Islet precursor cell (in vitro differentiated cells): ENCODE measurements at regions not wholly inside any gene's neighbourhood (a gene's known extent, or its start where the extent isn't known, plus 50 kb on each side); places are given as distances from the start of the nearest gene placed in this dataset.
A peak's percentile ranks its signal among the peaks of the same experiment; 100 is the strongest.
"Not testable (repeated sequence)": the region's sequence is repeated elsewhere in the genome, so short reads cannot be mapped to it uniquely, and the experiment has no call there.

Experiments used
- DNase-seq: peaks from one replicate; pipeline ENCODE4 v3.0.0-alpha.2; 2018

DNA sequence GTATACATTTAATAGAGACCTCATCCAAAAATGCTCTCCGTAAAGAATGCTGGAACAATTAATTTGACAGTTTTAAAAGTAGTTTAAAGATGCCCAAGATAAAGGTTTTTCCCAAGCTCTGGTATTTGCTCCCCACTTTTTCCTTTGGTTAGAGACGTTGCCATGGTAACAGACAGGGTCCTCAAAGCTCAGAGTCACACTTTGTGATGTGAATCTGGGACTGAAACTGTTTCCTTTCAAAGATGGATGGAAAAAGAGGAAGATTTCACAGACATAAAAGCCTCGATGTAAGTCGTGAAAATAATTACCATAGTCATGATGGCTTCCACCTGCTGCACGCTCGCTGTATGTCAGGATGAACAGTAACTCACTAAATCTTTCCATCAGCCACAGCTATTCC lies 229.5 kb downstream of the MSX2 start:
- DNase-seq, result no peak

DNA sequence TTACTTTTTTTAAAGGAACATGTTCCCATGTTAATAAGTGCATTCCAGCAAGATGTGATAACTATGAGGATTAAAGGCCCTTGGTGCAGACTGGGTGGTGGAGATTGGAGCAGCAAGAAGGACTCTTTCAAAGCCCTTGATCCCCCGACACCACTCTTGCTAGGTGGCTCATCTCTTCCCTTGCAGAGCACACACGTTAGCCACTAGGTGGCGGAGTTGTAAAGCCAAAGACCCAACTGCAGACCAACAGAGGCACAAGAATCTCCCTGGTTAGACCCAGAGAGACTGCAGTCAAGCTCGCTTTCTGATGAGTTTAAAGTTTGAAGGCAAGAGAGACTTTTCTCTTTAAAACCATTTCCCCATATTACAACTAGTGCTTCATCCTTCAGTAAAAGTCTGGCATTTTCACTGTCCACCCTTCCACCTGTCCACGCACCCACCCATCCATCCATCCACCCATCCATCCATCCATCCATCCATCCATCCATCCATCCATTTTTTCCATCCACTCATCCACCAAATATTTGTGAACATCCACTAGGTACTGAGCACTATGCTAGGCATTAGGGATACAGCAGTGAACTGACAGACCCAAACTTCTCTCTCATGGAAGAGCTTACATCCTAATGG lies 226.9 kb downstream of the MSX2 start:
- peak; percentile 84 for DNase-seq

DNA sequence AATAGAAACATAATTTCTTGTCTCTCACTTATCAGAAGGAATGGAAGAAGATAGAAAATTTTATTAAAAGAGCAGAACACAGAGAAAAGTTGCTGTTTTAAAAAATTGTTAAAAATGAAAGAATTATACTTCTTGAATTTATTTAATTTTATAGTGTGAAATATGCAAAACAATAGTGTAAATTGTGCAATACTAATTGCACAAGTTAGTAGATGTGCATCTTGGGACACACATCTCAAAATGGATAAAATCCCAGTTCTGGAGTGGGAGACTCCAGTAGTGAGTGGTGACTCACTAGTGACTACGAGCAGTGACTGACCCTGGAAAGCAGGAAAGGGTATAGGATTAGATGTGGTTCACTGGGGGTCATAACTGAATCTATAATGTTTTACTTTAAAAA lies 223.2 kb downstream of the MSX2 start:
- DNase-seq, result no peak

DNA sequence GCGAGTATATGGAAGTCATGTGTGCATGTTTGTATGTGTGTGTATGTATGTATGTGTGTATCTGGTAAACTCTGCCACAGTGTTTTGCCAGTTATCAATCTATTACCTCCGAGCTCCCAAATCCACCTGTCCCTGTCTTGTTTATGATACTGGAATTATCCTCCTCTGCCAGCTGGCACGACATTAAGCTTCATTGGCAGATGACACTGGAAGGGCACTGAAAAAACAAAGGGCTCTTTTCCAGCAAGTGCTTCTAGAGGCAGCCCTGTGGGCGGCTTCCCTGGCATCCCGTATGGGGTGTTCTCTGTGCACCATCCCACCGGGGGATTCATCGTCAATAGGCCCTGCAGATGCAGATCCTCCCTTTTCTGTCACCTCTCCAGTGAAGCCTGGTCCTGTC lies 221.5 kb downstream of the MSX2 start:
- DNase-seq, result no peak

DNA sequence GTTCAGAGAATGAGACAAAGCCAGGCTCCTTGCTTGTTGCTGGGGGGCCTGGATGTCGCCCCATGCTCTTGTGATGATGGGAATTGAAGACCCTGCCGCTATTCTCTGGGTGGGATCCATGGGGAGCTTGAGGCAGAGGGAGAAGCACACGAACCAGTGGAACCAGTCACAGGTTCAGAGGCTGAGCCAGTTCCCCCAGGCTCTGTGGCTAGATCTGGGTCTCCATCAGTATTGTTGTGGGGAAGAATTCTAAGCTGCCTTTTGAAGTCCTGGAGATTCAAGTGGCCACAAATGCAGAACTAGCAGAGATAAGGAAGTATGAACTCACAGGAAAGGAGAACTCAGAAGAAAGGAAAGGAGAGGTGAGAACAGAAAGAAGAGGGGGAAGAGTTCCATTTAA lies 219.4 kb downstream of the MSX2 start:
- peak; percentile 67 for DNase-seq

DNA sequence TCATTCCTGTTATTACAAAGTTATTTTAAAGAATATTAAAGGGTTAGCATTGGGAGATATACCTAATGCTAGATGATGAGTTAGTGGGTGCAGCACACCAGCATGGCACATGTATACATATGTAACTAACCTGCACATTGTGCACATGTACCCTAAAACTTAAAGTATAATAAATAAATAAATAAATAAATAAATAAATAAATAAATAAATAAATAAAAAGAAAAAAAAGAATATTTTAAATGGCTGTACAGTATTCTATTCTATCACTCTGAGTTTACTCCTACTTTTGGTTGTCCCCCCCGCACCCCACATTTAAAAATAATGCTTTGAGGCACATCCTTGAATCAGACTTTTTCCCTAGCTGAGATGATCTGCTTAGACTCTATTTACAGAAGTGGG lies 218.6 kb downstream of the MSX2 start:
- not testable (repeated sequence) for DNase-seq

DNA sequence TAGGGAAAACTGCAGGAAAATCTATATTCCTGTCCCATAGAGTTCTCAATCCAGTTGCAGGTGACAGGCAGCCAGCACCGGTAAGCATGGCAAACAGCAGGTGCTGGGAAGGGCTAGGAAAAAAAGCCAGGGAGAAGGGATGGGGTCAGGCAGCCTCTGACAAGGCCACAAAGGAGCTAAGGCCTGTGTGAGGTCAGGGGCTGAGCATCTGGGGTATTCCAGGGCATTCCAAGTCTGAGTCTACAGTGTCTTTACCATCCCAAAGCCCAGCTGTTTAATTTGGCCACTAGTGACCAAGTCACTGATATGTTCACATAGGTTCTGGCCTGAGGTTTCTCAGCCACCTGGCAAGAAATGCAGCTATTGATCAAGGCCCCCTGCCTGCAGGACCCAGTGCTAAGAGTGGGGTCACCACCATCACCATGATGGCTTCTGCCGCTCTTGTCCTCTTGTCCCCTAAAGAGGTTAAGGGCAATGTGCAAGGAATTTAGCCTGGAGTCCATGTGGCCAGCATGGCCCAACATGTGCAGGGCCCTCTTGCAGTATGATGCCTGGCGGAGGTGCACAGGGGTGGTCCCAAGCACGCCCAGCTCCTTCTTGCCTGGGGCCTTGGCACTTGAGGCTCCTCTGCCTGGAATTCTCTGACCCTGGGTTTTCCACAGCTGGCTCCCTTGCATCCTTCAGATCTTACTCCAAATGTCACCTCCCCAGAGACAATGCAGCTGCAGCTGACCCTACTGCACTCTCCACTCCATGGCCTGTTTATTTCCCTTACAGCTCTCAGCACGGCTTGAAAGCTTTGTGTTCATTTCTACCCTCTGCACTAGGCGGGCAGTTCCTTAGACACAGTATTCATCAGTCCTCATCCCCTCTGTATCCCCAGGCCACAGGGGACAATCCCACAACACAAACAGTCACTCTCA lies 213.1 kb downstream of the MSX2 start:
- peak; percentile 52 for DNase-seq

DNA sequence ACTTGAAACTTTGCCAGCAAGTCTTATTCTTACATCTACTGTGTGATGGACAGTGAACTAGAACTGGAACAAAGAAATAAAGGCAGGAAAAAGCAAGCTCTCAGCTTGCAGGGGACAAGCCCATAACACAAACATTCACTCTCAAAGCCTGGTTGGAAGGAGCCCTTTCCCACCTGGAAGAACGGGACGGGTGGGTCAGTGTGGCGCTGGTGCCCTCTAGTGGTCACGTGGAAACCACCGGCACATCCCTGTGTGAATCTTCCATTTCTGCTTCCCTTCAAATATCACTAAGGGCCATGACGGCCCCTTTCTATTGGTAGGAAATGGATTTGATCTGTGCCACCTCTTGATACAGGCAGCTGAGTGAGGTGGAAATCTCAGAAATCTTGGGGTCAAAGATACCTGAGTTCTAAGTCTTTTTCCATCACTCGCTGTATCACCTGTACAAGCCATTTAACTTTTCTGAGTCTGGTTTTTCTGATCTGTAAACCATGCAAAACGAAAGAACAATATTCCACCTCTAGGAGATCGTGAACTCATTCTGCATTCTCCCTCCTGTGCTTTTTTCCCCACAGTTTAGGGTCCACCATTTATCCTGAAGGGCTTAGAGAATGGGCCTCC lies 211.6 kb downstream of the MSX2 start:
- peak; percentile 86 for DNase-seq

DNA sequence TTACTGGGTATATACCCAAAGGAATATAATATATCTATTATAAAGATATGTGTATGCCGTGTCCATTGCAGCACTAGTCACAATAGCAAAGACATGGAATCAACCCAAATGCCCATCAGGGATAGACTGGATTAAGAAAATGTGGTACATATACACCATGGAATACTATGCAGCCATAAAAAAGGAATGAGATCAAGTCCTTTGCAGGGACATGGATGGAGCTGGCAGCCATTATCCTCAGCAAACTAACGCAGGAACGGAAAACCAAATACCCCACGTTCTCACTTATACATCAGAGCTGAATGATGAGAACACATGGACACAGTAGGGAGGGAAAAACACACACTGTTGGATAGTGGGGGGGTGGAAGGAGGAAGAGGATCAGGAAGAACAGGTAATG lies 206.7 kb downstream of the MSX2 start:
- not testable (repeated sequence) for DNase-seq

DNA sequence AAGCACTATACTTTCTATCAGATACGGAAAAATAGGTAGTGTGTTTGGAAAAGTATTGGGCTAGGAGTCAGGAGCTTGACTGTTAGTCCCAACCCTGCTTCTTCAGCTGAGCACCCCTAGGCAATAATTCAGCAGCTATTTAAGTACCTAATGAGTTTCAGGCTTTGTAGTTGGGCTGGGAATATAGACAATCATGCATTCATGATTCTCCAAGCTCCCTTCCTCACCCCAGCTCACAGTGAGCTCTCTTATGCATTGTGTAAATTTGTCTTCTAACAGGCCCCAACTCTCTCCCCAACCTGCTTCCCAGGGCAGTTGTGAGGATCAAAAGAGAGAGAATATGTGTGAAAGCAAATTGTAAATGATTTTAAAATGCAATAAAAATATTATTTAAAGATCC lies 201.2 kb downstream of the MSX2 start:
- no peak for DNase-seq

DNA sequence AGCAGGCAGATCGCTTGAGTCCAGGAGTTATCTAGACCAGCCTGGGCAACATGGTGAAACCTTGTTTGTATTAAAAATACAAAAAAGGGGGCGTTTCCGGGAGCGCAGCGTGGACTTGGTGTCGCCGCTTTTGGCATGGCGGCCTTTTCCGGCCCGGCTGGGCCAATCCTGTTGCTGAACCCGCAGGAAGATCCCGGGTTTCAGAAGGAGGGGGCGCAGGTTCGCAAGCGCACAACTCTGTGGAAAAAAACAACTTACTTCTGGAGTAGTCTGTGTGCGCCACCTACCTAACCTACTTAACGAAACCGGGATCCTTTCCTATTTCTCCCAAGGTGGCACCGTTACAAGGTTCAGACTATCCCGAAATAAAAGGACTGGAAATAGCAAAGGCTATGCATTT lies 198.6 kb downstream of the MSX2 start:
- no peak for DNase-seq

DNA sequence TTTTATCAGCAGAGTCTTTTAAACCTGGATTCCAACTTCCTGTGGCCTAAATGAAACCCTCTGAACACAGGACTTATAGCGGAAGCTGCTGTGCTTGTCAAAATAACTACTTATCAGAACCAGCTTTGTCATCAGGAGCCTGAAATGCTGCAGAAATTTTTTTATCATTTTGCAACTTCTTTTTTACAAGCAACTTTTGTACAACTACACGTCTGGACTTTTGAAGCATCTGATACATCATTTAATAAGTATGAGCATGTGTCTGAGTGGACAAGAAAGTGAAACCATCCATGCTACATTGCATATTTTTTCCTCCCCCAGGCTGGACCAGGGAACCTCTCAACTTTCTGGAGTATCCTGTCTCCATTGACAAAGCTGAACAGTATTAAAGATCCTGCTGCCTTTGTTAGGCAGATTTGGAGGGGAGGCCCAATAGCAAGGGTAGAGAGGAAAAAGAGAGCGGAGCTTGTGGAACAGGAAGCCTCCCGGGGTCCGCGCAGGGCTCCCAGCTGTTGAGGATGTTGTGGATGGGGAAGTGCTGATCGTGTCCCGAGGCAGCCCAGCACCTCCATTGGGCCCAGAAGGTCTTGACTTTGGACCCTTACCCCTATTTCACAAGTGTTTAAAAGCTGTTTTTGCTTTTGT lies 196.6 kb downstream of the MSX2 start:
- DNase-seq, result no peak

DNA sequence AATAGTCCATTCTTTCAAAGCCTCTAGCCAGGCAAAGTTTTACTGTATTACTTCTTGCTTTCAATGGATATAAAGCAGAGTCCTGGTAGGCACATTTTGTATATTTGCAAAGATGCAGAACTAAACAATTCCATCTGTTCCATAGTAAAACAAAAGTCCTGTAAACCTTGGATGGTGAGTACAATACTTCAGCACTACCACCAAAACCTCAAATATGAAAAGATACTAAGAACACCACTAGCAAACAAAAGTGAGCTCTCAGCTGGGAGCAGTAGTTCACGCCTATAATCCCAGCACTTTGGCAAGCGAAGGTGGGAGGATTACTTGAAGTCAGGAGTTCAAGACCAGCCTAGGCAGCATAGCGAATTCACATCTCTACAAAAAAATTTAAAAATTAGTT lies 195.0 kb downstream of the MSX2 start:
- no peak for DNase-seq

DNA sequence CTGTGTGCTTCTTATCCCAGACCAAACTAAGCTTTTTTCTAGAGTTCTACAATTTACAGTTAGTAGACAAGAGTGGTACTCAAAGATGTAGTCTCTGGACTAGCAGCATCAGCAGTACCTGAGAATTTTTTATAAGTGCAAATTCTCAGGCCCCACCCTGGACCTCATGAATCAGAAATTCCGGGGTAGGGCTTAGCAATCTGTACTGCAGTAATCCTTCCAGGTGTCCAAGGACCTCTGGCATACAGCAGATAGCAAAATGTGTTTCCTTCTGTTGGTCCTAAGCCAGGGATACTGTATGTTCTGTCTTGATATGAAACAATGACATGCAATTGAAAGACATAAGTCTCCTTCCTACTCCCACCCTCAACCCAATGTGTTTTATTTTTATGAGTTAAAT lies 194.3 kb downstream of the MSX2 start:
- no peak for DNase-seq

DNA sequence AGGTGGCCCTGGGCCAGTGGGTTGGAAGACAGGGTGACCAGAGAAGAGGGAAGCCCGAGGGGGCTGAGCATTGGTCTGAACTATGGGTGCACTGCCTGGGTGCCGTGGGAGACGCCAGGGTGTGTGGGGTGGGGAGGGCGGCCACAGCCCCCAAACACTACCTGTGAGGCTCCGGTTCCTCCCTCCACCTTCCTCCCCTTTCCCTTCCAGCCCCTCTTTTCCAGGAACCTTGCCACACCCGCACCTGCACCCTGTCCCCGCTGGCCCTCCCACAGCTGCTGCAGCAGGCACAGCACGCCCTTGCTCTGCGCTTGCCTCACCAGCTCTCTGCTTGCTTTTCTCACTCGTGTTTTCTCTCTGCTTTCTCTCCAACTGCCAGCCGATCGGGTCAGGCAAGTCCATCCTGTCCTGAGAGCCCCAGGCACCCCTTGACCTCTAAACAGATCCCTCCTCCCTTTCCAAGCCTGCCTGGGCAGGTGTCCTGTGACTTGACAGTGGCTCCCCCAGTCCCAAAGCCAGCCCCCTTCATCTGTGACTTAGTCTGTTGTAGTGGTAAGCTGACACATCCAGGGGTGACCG lies 193.7 kb downstream of the MSX2 start:
- DNase-seq, result no peak

DNA sequence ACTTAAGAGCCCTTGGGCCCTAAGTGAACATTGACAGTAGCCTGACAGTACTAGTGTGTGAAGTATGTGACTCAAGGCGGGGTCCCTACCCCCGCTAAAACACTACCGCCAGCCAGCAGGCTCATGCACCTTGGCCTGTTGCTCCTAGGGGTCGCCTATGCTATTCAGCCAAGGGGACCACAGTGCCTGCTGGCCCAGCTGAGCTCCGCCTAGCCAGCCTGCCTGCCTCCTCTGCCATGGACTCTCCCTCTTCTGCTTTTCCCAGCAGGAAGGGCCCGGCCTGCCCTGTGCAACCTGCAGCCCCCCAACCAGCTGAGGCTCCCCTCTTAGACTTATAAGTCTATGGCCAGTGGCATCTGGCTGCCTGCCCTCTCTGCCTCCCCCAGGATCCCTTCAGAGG lies 193.1 kb downstream of the MSX2 start:
- DNase-seq, result not testable (repeated sequence)

DNA sequence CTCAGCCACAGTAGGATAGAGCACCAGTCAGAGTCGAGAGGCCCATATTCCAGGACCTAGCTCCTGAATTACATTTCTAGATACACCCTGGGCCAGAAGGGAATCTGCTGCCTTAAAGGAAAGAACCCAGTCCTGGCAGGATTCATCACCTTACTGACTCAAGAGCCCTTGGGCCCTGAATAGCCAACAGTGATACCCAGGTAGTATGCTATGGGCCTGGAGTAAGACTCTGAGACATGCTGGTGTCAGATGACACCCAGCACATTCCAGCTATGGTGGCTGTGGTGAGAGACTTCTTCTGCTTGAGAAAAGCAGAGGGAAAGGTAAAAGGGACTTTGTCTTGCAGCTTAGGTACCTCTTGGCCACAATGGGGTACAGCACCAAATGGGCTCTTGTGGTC lies 192.5 kb downstream of the MSX2 start:
- not testable (repeated sequence) for DNase-seq

DNA sequence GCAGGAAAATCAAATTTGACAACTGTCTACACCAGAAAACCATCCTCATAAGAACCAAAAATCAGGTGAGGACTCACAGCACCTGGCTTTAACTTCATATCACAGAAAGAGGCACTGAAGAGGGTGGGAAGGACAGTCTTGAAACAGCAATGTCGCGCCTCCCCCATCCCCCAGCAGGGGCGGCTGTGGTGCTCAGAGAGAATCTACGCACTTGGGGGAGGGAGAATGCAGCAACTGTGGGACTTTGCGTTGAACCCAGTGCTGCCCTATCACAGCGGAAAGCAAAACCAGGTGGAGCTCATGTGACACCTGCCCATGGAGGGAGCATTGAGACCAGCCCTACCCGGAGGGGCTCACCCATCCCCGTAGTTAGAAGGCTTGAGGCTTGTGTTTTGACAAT lies 191.8 kb downstream of the MSX2 start:
- no peak for DNase-seq

DNA sequence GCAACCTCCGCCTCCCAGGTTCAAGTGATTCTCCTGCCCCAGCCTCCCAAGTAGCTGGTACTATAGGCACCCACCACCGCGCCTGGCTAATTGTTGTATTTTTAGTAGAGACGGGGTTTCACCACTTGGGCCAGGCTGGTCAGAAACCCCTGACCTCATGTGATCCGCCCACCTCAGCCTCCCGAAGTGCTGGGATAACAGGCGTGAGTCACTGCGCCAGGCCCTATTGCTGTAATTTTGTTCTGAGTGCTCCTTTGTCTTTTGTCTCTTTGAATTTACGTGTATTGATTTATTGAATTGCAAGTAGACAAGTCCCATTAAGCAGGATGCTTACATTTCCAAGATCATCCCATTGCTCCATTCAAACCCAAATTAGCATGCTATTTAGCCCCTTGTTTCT lies 186.7 kb downstream of the MSX2 start:
- DNase-seq, result peak; percentile 68

DNA sequence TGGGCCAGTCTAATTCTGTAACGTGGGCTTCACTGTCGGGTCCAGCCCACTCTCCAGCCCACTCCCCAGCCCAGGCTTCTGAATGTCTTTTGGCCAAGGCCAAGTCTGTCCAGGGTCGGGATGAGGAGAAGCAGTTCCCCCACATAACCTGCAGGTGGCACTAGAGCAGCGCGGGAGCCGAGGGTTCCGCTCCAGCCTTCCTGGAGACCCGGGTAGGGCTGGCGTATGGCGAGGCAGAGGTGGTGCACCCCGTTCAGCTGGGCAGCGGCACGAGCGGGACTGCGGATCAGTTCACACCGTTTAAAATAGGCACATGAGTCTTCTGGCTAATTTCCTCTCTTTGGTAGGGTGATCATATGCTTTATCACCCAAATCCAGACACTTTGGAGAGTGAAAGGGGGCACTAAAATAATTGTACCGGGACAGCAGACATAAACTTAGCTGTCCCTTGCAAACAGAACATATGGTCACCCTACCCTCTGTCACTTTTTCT lies 185.9 kb downstream of the MSX2 start:
- peak; percentile 87 for DNase-seq

DNA sequence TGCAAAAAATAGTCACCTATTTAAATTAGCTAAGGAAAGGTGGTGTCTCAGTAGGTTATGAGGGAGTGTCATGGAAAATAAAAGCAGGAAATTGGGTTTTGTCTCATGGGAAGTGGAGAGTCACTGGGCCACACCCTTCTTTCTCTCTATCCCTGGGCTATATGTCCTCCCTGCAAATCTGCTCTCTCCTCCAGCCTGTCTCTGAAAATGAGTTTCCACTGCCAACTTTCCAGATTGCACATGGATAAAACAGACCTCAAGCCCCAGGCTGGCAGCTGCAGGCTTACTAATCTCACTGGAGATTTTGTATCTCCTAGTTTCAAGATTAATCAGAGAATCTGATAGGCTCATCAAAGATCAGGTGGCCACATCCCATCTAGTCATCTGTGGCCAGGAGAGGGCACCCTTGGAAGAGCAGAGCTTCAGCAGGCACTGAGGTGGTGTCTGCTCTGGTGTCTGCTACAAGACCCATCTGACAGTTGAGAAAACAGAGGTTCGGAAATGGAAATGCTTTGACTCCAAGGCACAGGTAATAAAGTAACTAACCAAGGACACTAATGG lies 178.9 kb downstream of the MSX2 start:
- DNase-seq, result no peak

DNA sequence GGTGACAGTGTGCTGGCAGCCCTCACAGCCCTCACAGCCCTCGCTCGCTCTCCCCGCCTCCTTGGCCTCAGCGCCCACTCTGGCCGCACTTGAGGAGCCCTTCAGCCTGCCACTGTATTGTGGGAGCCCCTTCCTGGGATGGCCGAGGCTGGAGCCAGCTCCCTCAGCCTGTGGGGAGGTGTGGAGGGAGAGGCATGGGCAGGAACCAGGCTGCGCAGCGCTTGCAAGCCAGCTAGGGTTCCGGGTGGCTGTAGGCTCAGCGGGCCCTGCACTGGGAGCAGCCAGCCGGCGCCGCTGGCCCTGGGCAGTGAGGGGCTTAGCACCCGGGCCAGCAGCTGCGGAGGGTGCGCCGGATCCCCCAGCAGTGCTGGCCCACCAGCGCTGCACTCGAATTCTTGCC lies 177.0 kb downstream of the MSX2 start:
- DNase-seq, result no peak
